HFF-Myc (cell line): ENCODE measurements at regions not wholly inside any gene's neighbourhood (a gene's known extent, or its start where the extent isn't known, plus 50 kb on each side); places are given as distances from the start of the nearest gene placed in this dataset.
"Not testable (repeated sequence)": the region's sequence is repeated elsewhere in the genome, so short reads cannot be mapped to it uniquely, and the experiment has no call there.

Experiments
- DNase-seq: peaks from one replicate; pipeline ENCODE4 v3.0.0-alpha.2; 2011; ENCODE audit warnings: low read depth; ENCODE audit errors: extremely low read depth
- H3K4me3 ChIP-seq: replicated peaks from 2 replicates; pipeline ENCODE4 v1.5.1; 2011; ENCODE audit warnings: low read depth, mild to moderate bottlenecking, control low read depth, low read length
- CTCF ChIP-seq: IDR thresholded peaks from 2 replicates; pipeline ENCODE4 v1.5.1; 2012; ENCODE audit warnings: mild to moderate bottlenecking, low read depth, low read length, control low read depth; ENCODE audit errors: missing control alignments

- H3K4me3 ChIP-seq: no peak overlapping the region
- no peak for DNase-seq
- TF ChIP-seq CTCF: no peak
These were observed 99.6 kb upstream of the FBXO28 start for GRCh38 chr1:224014330-224014649.

- not testable (repeated sequence) for H3K4me3 ChIP-seq, DNase-seq
These were observed 100.1 kb upstream of the FBXO28 start for GRCh38 chr1:224013626-224014329.

GRCh38 chr1:224012807-224013434, 101.0 kb upstream of the FBXO28 start:
- not testable (repeated sequence) for DNase-seq, H3K4me3 ChIP-seq

GRCh38 chr1:224012162-224012561, 101.7 kb upstream of the FBXO28 start:
- not testable (repeated sequence) for DNase-seq, H3K4me3 ChIP-seq

- not testable (repeated sequence) for H3K4me3 ChIP-seq, DNase-seq
These were observed 102.2 kb upstream of the FBXO28 start for GRCh38 chr1:224011751-224012150.

- DNase-seq, H3K4me3 ChIP-seq: not testable (repeated sequence)
These were observed 102.8 kb upstream of the FBXO28 start for GRCh38 chr1:224011153-224011552.

GRCh38 chr1:224005973-224006372, 107.9 kb upstream of the FBXO28 start:
- DNase-seq, H3K4me3 ChIP-seq: not testable (repeated sequence)

- not testable (repeated sequence) for DNase-seq, H3K4me3 ChIP-seq
- peak; percentile 6 for TF ChIP-seq CTCF
These were observed 109.2 kb upstream of the FBXO28 start for GRCh38 chr1:224004552-224005315.

GRCh38 chr1:224003896-224004295, 110.0 kb upstream of the FBXO28 start:
- DNase-seq: not testable (repeated sequence)

GRCh38 chr1:224001757-224002156, 112.2 kb upstream of the FBXO28 start:
- DNase-seq, H3K4me3 ChIP-seq: not testable (repeated sequence)

More at GRCh38 chr1:224003896-224004295, 110.0 kb upstream of the FBXO28 start:
- not testable (repeated sequence) for H3K4me3 ChIP-seq

- DNase-seq, H3K4me3 ChIP-seq: not testable (repeated sequence)
These were observed 114.2 kb upstream of the FBXO28 start for GRCh38 chr1:223999761-224000160.

GRCh38 chr1:223998676-223999455, 115.0 kb upstream of the FBXO28 start:
- not testable (repeated sequence) for DNase-seq, H3K4me3 ChIP-seq

- not testable (repeated sequence) for DNase-seq, H3K4me3 ChIP-seq
These were observed 117.5 kb upstream of the FBXO28 start for GRCh38 chr1:223996376-223996775.

GRCh38 chr1:223992456-223993246, 121.3 kb upstream of the FBXO28 start:
- H3K4me3 ChIP-seq: peak overlapping the region; percentile 58
- DNase-seq: peak; percentile 89
